Neural cell (in vitro differentiated cells): ENCODE measurements at regions not wholly inside any gene's neighbourhood (a gene's known extent, or its start where the extent isn't known, plus 50 kb on each side); places are given as distances from the start of the nearest gene placed in this dataset.

Experiments
- H2AFZ ChIP-seq: fragments of 200-600, 300-800 bp; sonication (generic), shearing (Covaris generic); 2 replicates; pipeline ENCODE4 v1.6.0; 2014; ENCODE audit warnings: low read depth, mild to moderate bottlenecking, antibody characterized with exemption, low read length, moderate library complexity
- H3F3A ChIP-seq: fragments of 200-600 bp; shearing (Covaris generic); 2 replicates; pipeline ENCODE4 v1.6.1; 2016; ENCODE audit warnings: mild to moderate bottlenecking, moderate library complexity, mixed read lengths, antibody characterized with exemption, low read length; ENCODE audit not compliant: insufficient read depth, poor library complexity, severe bottlenecking
- H3K27ac ChIP-seq: fragments of 200-600, 300-800 bp; sonication (generic), shearing (Covaris generic); 2 replicates; pipeline ENCODE4 v1.5.1; 2014; ENCODE audit warnings: mild to moderate bottlenecking, low read length, moderate library complexity
- H3K27me3 ChIP-seq: fragments of 300-800, 200-600 bp; sonication (generic), shearing (Covaris generic); 2 replicates; pipeline ENCODE4 v1.6.0; 2014; ENCODE audit warnings: mild to moderate bottlenecking, low read depth, low read length, moderate library complexity; ENCODE audit not compliant: insufficient read depth
- H3K36me3 ChIP-seq: fragments of 300-800, 200-600 bp; sonication (generic), shearing (Covaris generic); 2 replicates; pipeline ENCODE4 v1.5.1; 2014; ENCODE audit warnings: mild to moderate bottlenecking, antibody characterized with exemption, low read length, moderate library complexity; ENCODE audit not compliant: insufficient read depth
- H3K4me2 ChIP-seq: fragments of 300-800, 200-600 bp; sonication (generic), shearing (Covaris generic); 2 replicates; pipeline ENCODE4 v1.6.0; 2014; ENCODE audit warnings: mild to moderate bottlenecking, low read length
- H3K4me3 ChIP-seq: fragments of 300-800, 200-600 bp; sonication (generic), shearing (Covaris generic); 2 replicates; pipeline ENCODE4 v1.5.1; 2014; ENCODE audit warnings: mild to moderate bottlenecking, low read length, moderate library complexity
- H3K79me2 ChIP-seq: fragments of 200-600 bp; shearing (Covaris generic); replicated peaks from 2 replicates; pipeline ENCODE4 v1.6.0; 2014; ENCODE audit warnings: mild to moderate bottlenecking, low read length, moderate library complexity; ENCODE audit not compliant: insufficient read depth
- H3K9ac ChIP-seq: fragments of 300-800, 200-600 bp; sonication (generic), shearing (Covaris generic); 2 replicates; pipeline ENCODE4 v1.6.1; 2016; ENCODE audit warnings: mild to moderate bottlenecking, low read length, mixed read lengths
- H3K9me2 ChIP-seq: fragments of 200-600 bp; shearing (Covaris generic); 2 replicates; pipeline ENCODE4 v1.6.1; 2016; ENCODE audit warnings: mild to moderate bottlenecking, low read length, mixed read lengths; ENCODE audit not compliant: insufficient read depth
- H3K9me3 ChIP-seq: fragments of 200-600, 300-800 bp; sonication (generic), shearing (Covaris generic); 2 replicates; pipeline ENCODE4 v1.6.1; 2016; ENCODE audit warnings: mild to moderate bottlenecking, mixed run types, low read length, moderate library complexity, mixed read lengths
- H4K20me1 ChIP-seq: fragments of 200-600 bp; shearing (Covaris generic); 2 replicates; pipeline ENCODE4 v1.6.1; 2016; ENCODE audit warnings: mild to moderate bottlenecking, mixed run types; ENCODE audit not compliant: insufficient read depth
- CTCF ChIP-seq: fragments of 450-650 bp; IDR thresholded peaks from 2 replicates; pipeline ENCODE4 v1.5.1; 2014; ENCODE audit warnings: antibody characterized with exemption, mild to moderate bottlenecking, moderate library complexity; ENCODE audit not compliant: poor library complexity, severe bottlenecking
- EP300 ChIP-seq: fragments of 450-650 bp; conservative IDR thresholded peaks from 2 replicates; pipeline ENCODE4 v1.6.1; 2014; ENCODE audit warnings: antibody characterized with exemption, mild to moderate bottlenecking, moderate library complexity; ENCODE audit not compliant: poor library complexity, severe bottlenecking
- EZH2 ChIP-seq: fragments of 200-600, 300-800 bp; shearing (Covaris generic), sonication (generic); IDR thresholded peaks from 2 replicates; pipeline ENCODE4 v1.6.1; 2014; ENCODE audit warnings: antibody characterized with exemption, low read length, borderline replicate concordance, mild to moderate bottlenecking; ENCODE audit not compliant: insufficient read depth, poor library complexity, severe bottlenecking
- MXI1 ChIP-seq: fragments of 450-650 bp; conservative IDR thresholded peaks from 2 replicates; pipeline ENCODE4 v1.6.1; 2014; ENCODE audit warnings: antibody characterized with exemption, mild to moderate bottlenecking; ENCODE audit not compliant: poor library complexity, severe bottlenecking
- POLR2AphosphoS5 ChIP-seq: IDR thresholded peaks from 2 replicates; pipeline ENCODE4 v1.6.1; 2012
- RAD21 ChIP-seq: fragments of 450-650 bp; conservative IDR thresholded peaks from 2 replicates; pipeline ENCODE4 v1.6.1; 2014; ENCODE audit warnings: antibody characterized with exemption, mild to moderate bottlenecking, moderate library complexity
- REST ChIP-seq: IDR thresholded peaks from 2 replicates; pipeline ENCODE4 v1.6.1; 2012; ENCODE audit warnings: borderline replicate concordance
- SMC3 ChIP-seq: fragments of 450-650 bp; conservative IDR thresholded peaks from 2 replicates; pipeline ENCODE4 v1.6.1; 2014; ENCODE audit warnings: antibody characterized with exemption, mild to moderate bottlenecking, moderate library complexity; ENCODE audit not compliant: poor library complexity
- TAF1 ChIP-seq: IDR thresholded peaks from 2 replicates; pipeline ENCODE4 v1.6.1; 2012; ENCODE audit warnings: low read depth

DNA sequence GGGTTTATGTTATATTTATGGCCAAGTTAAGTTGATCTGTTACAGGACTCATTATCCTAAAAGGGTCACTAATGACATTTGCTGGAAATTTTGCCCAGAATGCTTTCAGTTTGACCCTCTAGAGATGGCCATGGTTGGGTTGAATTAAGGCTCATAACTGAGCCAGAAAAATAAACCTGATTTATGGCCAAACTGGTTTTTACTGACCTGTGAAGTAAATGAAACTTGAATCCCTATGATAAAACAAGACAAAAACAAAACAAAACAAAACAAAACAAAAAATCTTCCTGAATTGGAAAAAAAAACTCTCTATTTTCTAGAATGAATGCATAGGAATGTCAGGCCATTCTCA lies 72.5 kb upstream of the CLDN14 start:
- no peaks in the 10 kb centered on the region for H3K9me3 ChIP-seq
- H3K27me3 ChIP-seq: no peaks in the 10 kb centered on the region
- no peak overlapping the region for H2AFZ ChIP-seq
- H3K4me2 ChIP-seq: no peak overlapping the region
- H3K9ac ChIP-seq: no peak overlapping the region
- no peaks in the 10 kb centered on the region for H3K9me2 ChIP-seq
- no peaks in the 10 kb centered on the region for H4K20me1 ChIP-seq
- no peaks in the 10 kb centered on the region for H3K36me3 ChIP-seq
- H3K79me2 ChIP-seq: no peaks in the 10 kb centered on the region
- H3F3A ChIP-seq: no peaks in the 10 kb centered on the region
- no peak for TF ChIP-seq POLR2AphosphoS5
- TF ChIP-seq MXI1: no peak
- no peak for TF ChIP-seq CTCF
- no peak for TF ChIP-seq REST
- TF ChIP-seq EZH2: no peak
- no peak overlapping the region for H3K27ac ChIP-seq
- H3K4me3 ChIP-seq: no peak overlapping the region

- Histone ChIP-seq H2AFZ (no peak overlapping the region), H3K9ac (no peak overlapping the region), H3K9me3 (no peaks in the 10 kb centered on the region), H3K36me3 (no peaks in the 10 kb centered on the region), H3K27ac (no peak overlapping the region), H3K4me3 (no peak overlapping the region), H3K79me2 (no peaks in the 10 kb centered on the region), H4K20me1 (no peaks in the 10 kb centered on the region), H3K9me2 (no peaks in the 10 kb centered on the region), H3K4me2 (no peak overlapping the region), H3K27me3 (no peaks in the 10 kb centered on the region), H3F3A (no peaks in the 10 kb centered on the region)
- TF ChIP-seq POLR2AphosphoS5 (no peak), EZH2 (no peak), RAD21 (no peak), MXI1 (no peak), SMC3 (no peak)
Measured at GRCh38 chr21:36553406-36553805, 73.5 kb upstream of the CLDN14 start.

- Histone ChIP-seq H3K4me3 (no peak overlapping the region), H3K9me3 (no peaks in the 10 kb centered on the region), H3K4me2 (no peak overlapping the region), H3K36me3 (no peaks in the 10 kb centered on the region), H3K27me3 (no peaks in the 10 kb centered on the region), H3K9ac (no peak overlapping the region), H3K79me2 (no peaks in the 10 kb centered on the region), H4K20me1 (no peaks in the 10 kb centered on the region), H2AFZ (no peak overlapping the region), H3K27ac (no peak overlapping the region), H3F3A (no peaks in the 10 kb centered on the region), H3K9me2 (no peaks in the 10 kb centered on the region)
- TF ChIP-seq REST (no peak), POLR2AphosphoS5 (no peak), CTCF (no peak), TAF1 (no peak), SMC3 (no peak), EZH2 (no peak), RAD21 (no peak), EP300 (no peak), MXI1 (no peak)
Measured at GRCh38 chr21:36554411-36555157, 74.7 kb upstream of the CLDN14 start.
